ENCODE measurements at regions not wholly inside any gene's neighbourhood (a gene's known extent, or its start where the extent isn't known, plus 50 kb on each side); places are given as distances from the start of the nearest gene placed in this dataset.

GRCh38 chr11:29781268-29781667 lies 235.6 kb downstream of the KCNA4 start:
- no peak for DNase-seq

GRCh38 chr11:29780756-29781155 lies 236.1 kb downstream of the KCNA4 start:
- no peak for DNase-seq

DNA sequence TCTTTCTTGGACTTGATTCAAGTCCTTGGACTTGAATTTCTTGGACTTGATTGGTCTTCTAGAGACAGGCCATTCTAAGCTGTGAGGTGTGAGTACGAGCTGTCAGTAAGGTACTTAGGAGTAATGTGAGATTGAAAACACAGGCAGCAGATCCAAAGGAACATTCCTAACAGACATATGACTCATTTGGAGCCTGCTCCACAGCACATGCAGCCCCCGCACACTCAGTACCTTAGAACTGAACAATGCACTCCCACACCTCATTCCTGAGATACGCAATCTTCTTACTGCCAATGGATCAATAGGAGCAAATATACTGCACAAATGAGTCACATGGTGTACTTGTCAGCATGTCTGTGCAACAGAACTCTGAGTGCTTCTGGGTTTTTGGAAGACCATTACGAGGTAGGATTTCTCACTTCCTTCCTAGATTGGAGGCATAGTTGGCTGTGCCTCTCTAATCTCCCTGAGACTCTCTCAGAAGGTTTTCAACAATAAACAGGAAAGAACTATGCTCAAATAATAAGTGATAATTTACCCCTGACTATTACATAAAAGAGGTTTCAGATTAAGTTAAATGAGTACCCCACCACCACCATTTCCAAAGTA lies 243.1 kb downstream of the KCNA4 start:
- no peak for DNase-seq

- no peak for DNase-seq
Observed at GRCh38 chr11:29756871-29757270, 260.0 kb downstream of the KCNA4 start.

DNA sequence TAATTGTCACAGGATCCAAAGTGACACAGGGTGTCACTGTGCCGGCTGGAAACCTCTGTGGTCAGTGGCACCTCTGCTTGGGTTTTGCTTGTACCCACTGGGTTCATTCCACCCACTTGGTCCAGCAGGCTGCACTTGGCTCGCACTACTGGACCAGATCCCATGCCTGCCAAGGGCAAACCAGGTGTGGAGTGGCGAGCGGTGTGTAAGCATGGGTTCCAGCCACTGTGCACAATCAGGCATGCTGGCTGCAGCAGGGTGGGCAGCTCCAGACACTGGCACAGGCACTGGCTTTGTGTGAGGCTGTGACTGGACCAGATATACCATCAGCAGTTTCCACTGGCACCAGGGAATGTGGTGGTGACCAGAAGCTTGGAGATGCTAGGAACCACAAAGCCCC lies 261.4 kb downstream of the KCNA4 start:
- DNase-seq: no peak

DNA sequence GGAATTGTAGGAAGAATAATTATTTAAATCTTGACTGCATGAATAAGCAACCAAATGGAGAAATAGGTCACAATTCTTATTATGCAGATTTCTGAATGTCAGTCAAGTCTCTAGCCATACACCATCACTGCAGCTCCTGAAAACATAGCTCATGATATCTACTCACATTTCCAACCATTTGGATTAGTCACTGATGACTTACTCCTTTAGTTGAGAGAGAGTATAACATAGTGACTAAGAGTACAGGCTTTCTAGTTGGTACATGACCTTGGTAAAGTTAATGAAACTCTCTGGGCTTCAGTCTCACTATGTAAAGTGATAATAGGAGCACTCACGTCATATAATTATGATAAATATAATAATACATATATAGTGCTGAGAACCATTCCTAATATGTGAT lies 265.2 kb downstream of the KCNA4 start:
- no peak for DNase-seq

GRCh38 chr11:29750392-29750791 lies 266.4 kb downstream of the KCNA4 start:
- DNase-seq: no peak

DNA sequence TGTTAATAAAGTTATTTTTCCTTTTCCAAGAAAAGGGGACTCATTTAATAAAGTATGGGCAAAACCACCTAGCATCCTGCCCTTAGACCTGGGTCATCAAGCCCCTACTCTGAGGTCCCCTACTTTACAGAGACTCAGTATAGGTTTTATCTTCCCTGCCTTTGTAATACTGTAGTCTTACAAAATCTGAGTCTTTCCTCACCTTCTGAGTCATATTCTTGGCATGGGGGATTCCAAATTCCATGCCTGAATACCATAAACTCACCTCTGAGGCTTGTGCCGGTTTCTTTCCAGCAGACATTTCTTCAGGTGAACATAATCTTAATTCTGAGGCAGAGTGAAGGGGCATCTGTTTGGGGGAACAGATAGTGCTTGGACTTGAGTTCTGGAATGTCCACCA lies 282.5 kb downstream of the KCNA4 start:
- DNase-seq: no peak

DNA sequence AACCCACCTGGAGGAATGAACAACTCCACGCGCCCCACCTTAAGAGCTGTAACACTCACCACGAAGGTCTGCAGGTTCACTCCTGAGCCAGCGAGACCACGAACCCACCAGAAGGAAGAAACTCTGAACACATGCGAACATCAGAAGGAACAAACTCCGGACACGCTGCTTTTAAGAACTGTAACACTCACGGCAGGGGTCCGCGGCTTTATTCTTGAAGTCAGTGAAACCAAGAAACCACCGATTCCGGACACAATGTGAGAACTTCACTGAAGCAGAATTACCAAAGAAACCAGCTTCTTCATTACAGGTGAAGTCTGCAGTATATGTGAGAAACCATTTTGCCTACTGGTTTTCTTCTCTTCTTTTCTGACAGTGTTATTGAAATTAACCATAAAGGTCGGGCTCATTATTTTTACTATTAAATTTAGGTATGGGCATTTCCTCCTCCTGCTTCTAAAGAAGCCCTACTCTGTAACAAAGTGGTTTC lies 303.0 kb downstream of the KCNA4 start:
- no peak for DNase-seq

DNA sequence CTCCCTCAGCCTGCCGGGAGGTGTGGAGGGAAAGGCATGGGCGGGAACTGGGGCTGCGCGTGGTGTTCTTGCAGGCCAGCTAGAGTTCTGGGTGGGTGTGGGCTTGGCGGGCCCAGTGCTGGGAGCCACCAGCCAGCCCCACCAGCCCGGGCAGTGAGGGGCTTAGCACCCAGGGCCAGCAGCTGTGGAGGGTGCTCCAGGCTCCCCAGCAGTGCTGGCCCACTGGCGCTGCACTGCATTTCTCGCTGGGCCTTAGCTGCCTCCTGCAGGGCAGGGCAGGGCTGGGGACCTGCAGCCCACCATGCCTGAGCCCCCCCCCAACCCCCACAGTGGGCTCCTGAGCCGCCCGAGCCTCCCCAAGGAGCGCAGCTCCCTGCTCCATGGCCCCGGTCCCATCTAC lies 304.2 kb downstream of the KCNA4 start:
- DNase-seq: no peak

DNA sequence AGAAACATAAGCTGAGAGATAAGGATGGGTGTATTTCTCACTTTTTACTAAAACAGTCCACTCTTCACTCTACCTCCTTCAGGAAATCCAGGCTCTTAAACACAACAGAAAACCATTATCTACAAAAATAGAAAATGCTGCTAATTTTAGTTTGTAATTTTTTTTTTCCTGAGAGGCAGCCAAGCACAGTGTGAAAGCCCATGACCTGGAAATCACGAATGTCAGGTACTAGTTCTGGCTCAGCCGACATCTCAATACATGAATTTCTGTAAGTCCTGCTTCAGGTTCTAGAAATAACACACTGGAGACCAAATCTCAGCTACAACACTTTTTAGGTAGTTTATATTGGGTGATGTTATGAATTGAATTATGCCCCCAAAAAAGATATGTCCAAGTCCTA lies 308.9 kb downstream of the KCNA4 start:
- DNase-seq: no peak

DNA sequence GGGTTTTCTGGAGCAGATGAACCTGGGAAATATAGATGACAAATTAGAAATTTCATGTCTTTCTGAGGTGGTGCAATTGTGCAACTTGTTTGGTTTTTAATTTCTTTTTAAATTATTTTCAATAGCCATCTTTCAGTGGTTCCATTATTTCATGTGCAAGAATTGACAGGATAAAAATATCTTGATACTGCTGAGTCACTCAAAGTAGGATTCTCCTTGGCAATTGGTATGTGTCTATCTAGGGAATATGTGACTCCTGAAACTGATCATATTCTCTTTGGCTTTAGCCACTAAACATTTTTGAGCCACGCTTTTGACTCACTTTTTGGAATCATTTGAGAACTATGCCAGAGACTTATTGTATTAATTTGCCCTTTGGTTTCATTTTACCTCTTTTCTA lies 331.5 kb downstream of the KCNA4 start:
- DNase-seq: no peak

DNA sequence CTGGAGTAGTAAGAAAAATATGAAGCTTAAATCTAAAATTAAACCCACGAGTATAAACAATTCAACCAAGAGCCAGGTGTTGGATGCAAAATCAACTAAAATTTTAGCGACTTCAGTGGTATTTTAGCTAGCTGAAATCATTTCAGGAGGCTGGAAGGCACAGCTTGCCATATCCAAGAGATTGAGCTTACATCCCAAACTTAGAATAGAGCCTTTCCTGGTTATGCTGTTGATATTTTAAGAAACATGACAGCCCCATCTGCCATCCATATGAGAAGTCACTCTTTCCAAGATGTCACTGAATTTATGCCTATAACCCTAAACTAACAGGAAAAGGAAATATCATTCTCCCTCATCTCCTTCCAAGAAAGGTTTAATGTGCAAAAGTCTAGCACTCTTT lies 334.0 kb downstream of the KCNA4 start:
- no peak for DNase-seq

GRCh38 chr11:29679996-29680395 lies 336.8 kb downstream of the KCNA4 start:
- DNase-seq: no peak

GRCh38 chr11:29676993-29677392 lies 339.8 kb downstream of the KCNA4 start:
- DNase-seq: no peak

- no peak for DNase-seq
Observed at GRCh38 chr11:29669310-29669709, 347.5 kb downstream of the KCNA4 start.

- no peak for DNase-seq
Observed at GRCh38 chr11:29657709-29658108, 359.1 kb downstream of the KCNA4 start.

- DNase-seq: no peak
Observed at GRCh38 chr11:29656597-29656996, 360.2 kb downstream of the KCNA4 start.

DNA sequence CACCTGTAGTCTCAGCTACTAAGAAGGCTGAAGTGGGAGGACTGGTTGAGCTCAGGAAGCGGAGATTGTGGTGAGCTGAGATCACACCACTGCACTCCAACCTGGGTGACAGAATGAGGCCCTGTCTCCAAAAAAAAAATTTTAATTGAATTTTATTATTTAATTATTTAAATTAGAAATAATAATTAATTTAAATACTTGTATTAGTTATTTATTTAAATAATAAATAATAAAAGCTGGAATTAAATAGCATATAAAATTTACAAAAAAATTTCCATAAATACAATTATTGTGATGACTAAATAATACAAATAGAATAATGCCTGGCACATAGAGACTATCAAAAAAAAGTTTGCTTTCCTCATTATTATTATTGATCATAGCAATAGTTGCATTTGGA lies 371.5 kb downstream of the KCNA4 start:
- DNase-seq: no peak

GRCh38 chr11:29641201-29641600 lies 375.6 kb downstream of the KCNA4 start:
- no peak for DNase-seq

GRCh38 chr11:29634744-29635143 lies 382.1 kb downstream of the KCNA4 start:
- DNase-seq: no peak

GRCh38 chr11:29634244-29634643 lies 382.6 kb downstream of the KCNA4 start:
- no peak for DNase-seq

GRCh38 chr11:29629286-29629685 lies 387.5 kb downstream of the KCNA4 start:
- no peak for DNase-seq

- DNase-seq: no peak
Observed at GRCh38 chr11:29628609-29629008, 388.2 kb downstream of the KCNA4 start.

DNA sequence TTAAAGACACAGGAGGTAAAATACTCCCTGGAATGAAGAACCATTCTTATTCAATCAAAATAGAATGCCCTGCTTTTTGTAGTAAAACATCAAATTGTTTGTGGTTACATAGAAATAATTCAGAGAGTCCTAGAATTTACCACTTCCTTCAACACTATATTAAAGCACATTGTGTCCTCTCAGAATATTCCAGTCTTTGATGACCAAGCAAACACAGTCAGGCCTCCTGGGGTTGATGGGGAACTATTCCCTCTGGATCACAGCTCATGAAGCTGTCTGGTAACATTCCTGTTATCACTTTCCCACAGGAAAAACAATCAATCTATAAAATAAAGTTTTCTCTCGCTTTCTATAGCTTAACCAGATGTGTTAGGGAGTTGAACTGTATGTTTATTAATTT lies 389.3 kb downstream of the KCNA4 start:
- DNase-seq: no peak
